ENCODE measurements at regions not wholly inside any gene's neighbourhood (a gene's known extent, or its start where the extent isn't known, plus 50 kb on each side); places are given as distances from the start of the nearest gene placed in this dataset.

DNA sequence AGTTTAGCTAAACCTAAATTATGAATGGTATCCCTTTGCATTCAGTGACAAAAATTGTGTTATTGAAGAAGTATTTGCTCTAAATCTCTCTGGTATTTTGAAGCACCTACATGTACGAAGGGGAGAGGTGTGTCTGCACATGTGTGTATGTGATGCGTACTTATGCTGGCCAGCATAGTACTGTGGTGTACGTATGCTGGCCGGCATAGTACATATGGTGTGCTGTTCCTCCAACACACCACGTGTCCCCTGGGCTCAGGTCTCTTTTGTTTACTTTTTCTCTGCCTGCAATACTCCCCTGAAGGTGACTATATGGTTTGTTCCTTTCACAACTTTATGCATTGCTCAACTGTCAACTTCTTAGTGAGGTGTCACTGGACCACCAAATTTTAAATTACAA is 360.3 kb downstream of the CRPPA start (continued):
- TF ChIP-seq REST (IDR thresholded peaks at IDR 0.05; ENCODE audit: unreplicated experiment): no peak
- TF ChIP-seq NANOG (IDR thresholded peaks at IDR 0.05; ENCODE audit: borderline replicate concordance): no peak
- TF ChIP-seq ZNF331 (CRISPR knock-in tag; IDR thresholded peaks at IDR 0.05; ENCODE audit: low read depth): no peak
- no peak for TF ChIP-seq JUNB (IDR thresholded peaks at IDR 0.05; ENCODE audit: unreplicated experiment)
- TF ChIP-seq, protein P1, sequence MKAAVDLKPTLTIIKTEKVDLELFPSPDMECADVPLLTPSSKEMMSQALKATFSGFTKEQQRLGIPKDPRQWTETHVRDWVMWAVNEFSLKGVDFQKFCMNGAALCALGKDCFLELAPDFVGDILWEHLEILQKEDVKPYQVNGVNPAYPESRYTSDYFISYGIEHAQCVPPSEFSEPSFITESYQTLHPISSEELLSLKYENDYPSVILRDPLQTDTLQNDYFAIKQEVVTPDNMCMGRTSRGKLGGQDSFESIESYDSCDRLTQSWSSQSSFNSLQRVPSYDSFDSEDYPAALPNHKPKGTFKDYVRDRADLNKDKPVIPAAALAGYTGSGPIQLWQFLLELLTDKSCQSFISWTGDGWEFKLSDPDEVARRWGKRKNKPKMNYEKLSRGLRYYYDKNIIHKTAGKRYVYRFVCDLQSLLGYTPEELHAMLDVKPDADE (IDR thresholded peaks at IDR 0.05): no peak
- TF ChIP-seq CTCF (conservative IDR thresholded peaks at IDR 0.05; ENCODE audit: low read depth in 2 of 2): no peak

- ATAC-seq (no peak), DNase-seq (ENCODE audit: low spot score) (no peak)
- H3K4me3 ChIP-seq: no peak overlapping the region
- H3K9me2 ChIP-seq (ENCODE audit: insufficient read depth): no peaks in the 10 kb centered on the region; the same call in 1 of the 2 replicates
- no peaks in the 10 kb centered on the region for H4K20me1 ChIP-seq (replicated peaks; ENCODE audit: insufficient read depth)
- H3K4me3 Mint-ChIP-seq: no peak overlapping the region
- H3F3A ChIP-seq (replicated peaks; ENCODE audit: low read depth): no peaks in the 10 kb centered on the region
- H3K27me3 Mint-ChIP-seq (ENCODE audit: insufficient read depth, low read depth, poor library complexity): no peaks in the 10 kb centered on the region
- H3K4me1 ChIP-seq (ENCODE audit: insufficient read depth): peaks cover 9% of the 10 kb centered on the region
- H3K27me3 ChIP-seq (ENCODE audit: insufficient read depth): no peaks in the 10 kb centered on the region
- H3K36me3 Mint-ChIP-seq (ENCODE audit: low read depth): no peaks in the 10 kb centered on the region
- H3K27ac Mint-ChIP-seq: no peak overlapping the region
- H3K4me2 ChIP-seq: no peak overlapping the region
- H3K79me2 ChIP-seq (replicated peaks; ENCODE audit: insufficient read depth): no peaks in the 10 kb centered on the region
- no peak overlapping the region for H2AFZ ChIP-seq
- H3K36me3 ChIP-seq (ENCODE audit: insufficient read depth): no peaks in the 10 kb centered on the region
- no peak overlapping the region for H3K27ac ChIP-seq (ENCODE audit: low read depth)
- peaks cover 11% of the 10 kb centered on the region; the same call in 2 of the 3 replicates for H3K4me1 Mint-ChIP-seq
- no peaks in the 10 kb centered on the region for H3K9me3 Mint-ChIP-seq
- TF ChIP-seq CREB1 (CRISPR knock-in tag; IDR thresholded peaks at IDR 0.05; ENCODE audit: low read depth): no peak
- no peak for TF ChIP-seq JUNB (IDR thresholded peaks at IDR 0.05; ENCODE audit: unreplicated experiment)
- no peak for TF ChIP-seq EZH2phosphoT487 (IDR thresholded peaks at IDR 0.05; ENCODE audit: unreplicated experiment)
- TF ChIP-seq, protein P1 (IDR thresholded peaks at IDR 0.05): no peak
- TF ChIP-seq CTCF (conservative IDR thresholded peaks at IDR 0.05; ENCODE audit: low read depth in 2 of 2): no peak
These were observed 360.8 kb downstream of the CRPPA start for GRCh38 chr7:16060502-16060901.

Measured in GM23338 (cell line).